AG09319 (cell line): ENCODE measurements at regions not wholly inside any gene's neighbourhood (a gene's known extent, or its start where the extent isn't known, plus 50 kb on each side); places are given as distances from the start of the nearest gene placed in this dataset.

Experiments
- DNase-seq: peaks from one replicate; pipeline ENCODE4 v3.0.0-alpha.2; 2010; ENCODE audit warnings: low read depth; ENCODE audit errors: extremely low read depth
- TF ChIP-seq, protein P1 (sequence below): IDR thresholded peaks from 2 replicates; pipeline ENCODE4 v1.5.1; 2011; ENCODE audit warnings: low read depth, mild to moderate bottlenecking, inconsistent platforms, low read length, moderate library complexity

- no peak for DNase-seq
Observed at GRCh38 chr3:197380786-197381185, 82.4 kb upstream of the DLG1 start.

GRCh38 chr3:197378985-197379718 lies 80.7 kb upstream of the DLG1 start:
- no peak for DNase-seq
- TF ChIP-seq, protein P1, sequence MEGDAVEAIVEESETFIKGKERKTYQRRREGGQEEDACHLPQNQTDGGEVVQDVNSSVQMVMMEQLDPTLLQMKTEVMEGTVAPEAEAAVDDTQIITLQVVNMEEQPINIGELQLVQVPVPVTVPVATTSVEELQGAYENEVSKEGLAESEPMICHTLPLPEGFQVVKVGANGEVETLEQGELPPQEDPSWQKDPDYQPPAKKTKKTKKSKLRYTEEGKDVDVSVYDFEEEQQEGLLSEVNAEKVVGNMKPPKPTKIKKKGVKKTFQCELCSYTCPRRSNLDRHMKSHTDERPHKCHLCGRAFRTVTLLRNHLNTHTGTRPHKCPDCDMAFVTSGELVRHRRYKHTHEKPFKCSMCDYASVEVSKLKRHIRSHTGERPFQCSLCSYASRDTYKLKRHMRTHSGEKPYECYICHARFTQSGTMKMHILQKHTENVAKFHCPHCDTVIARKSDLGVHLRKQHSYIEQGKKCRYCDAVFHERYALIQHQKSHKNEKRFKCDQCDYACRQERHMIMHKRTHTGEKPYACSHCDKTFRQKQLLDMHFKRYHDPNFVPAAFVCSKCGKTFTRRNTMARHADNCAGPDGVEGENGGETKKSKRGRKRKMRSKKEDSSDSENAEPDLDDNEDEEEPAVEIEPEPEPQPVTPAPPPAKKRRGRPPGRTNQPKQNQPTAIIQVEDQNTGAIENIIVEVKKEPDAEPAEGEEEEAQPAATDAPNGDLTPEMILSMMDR: no peak

More at GRCh38 chr3:197380786-197381185, 82.4 kb upstream of the DLG1 start:
- TF ChIP-seq, protein P1: no peak

- TF ChIP-seq, protein P1: no peak
- DNase-seq: no peak
Observed at GRCh38 chr3:197376735-197377555, 78.5 kb upstream of the DLG1 start.

- TF ChIP-seq, protein P1: no peak
- no peak for DNase-seq
Observed at GRCh38 chr3:197376020-197376419, 77.6 kb upstream of the DLG1 start.

- no peak for DNase-seq
- TF ChIP-seq, protein P1: no peak
Observed at GRCh38 chr3:197375001-197375441, 76.6 kb upstream of the DLG1 start.

GRCh38 chr3:197373096-197373495 lies 74.7 kb upstream of the DLG1 start:
- no peak for DNase-seq
- TF ChIP-seq, protein P1: no peak

DNA sequence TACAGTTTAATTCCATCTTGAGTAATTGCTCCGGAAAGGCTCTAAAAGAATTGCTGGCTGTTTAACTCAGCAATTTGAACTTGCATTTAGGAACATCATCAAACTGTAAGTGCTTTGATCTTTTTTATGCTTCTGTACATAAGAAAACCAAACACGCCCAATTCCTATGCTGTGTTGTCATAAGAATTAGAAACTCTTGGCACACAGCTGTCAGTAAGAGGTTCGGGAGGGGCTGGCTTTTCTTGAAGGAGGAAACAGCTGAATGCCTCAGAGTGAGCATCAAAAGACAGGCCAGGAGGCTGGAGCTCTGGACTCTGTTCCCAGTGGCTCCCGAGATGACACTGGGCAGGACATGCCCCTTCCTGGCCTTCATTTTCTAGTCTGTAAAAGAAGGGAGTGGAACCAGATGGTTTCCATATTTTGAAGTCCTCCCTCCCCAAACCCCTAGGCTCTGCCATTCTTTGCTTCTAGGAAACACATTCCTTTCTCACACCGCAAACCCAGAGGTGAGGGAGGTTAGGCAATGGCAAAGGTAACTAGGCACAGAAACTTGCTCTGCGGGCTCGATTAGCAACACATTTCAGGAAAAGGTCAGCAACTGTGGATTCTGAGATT lies 73.7 kb upstream of the DLG1 start:
- TF ChIP-seq, protein P1: no peak
- DNase-seq: peak; percentile 57
